ENCODE measurements at regions not wholly inside any gene's neighbourhood (a gene's known extent, or its start where the extent isn't known, plus 50 kb on each side); places are given as distances from the start of the nearest gene placed in this dataset.

GRCh38 chr1:48164571-48164970 is 57.9 kb upstream of the SLC5A9 start:
- Mint-ChIP-seq H3K9me3 (peaks cover 20% of the 10 kb centered on the region), H3K36me3 (no peaks in the 10 kb centered on the region), H3K4me3 (no peak overlapping the region), H3K27me3 (ENCODE audit: low read depth) (peaks cover 24% of the 10 kb centered on the region), H3K4me1 (no peaks in the 10 kb centered on the region), H3K27ac (no peak overlapping the region)
- DNase-seq (ENCODE audit: low spot score in 2 of 2, unreplicated experiment in 2 of 2) = no peak
- TF ChIP-seq CTCF (IDR thresholded peaks at IDR 0.05; ENCODE audit: unreplicated experiment) = no peak

GRCh38 chr1:48160486-48161132 is 61.9 kb upstream of the SLC5A9 start:
- no peaks in the 10 kb centered on the region for H3K36me3 Mint-ChIP-seq
- no peak overlapping the region for H3K4me3 Mint-ChIP-seq
- no peak overlapping the region for H3K27ac Mint-ChIP-seq
- DNase-seq (ENCODE audit: low spot score in 2 of 2, unreplicated experiment in 2 of 2) = no peak
- TF ChIP-seq CTCF (IDR thresholded peaks at IDR 0.05; ENCODE audit: unreplicated experiment) = no peak
- H3K9me3 Mint-ChIP-seq = peaks cover 8% of the 10 kb centered on the region
- no peaks in the 10 kb centered on the region for H3K4me1 Mint-ChIP-seq
- peaks cover 24% of the 10 kb centered on the region for H3K27me3 Mint-ChIP-seq (ENCODE audit: low read depth)

DNA sequence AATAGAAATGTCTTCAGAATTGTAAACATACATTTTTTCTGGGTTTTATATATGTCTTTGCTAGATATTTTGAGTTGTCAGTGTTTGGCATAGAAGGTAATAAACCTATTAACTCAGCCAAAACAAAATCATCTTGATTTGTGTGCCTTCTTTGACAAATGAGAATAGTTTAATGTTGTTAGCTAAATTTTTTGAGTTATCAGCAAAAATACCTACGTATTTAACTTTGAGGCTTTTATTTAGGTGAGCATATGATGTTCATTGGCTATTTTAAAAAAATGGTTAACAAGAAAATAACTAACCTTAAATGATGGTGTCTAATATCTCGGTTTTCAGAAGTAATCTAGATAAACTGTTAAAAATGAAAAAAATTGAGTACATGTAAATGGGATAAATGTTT is 83.2 kb upstream of the SLC5A9 start:
- Mint-ChIP-seq H3K4me1 (no peaks in the 10 kb centered on the region), H3K27ac (no peak overlapping the region), H3K4me3 (no peak overlapping the region), H3K36me3 (no peaks in the 10 kb centered on the region), H3K9me3 (peaks cover 29% of the 10 kb centered on the region), H3K27me3 (ENCODE audit: low read depth) (peaks cover 11% of the 10 kb centered on the region)
- TF ChIP-seq CTCF (IDR thresholded peaks at IDR 0.05; ENCODE audit: unreplicated experiment) = no peak
- no peak for DNase-seq (ENCODE audit: low spot score in 2 of 2, unreplicated experiment in 2 of 2)

DNA sequence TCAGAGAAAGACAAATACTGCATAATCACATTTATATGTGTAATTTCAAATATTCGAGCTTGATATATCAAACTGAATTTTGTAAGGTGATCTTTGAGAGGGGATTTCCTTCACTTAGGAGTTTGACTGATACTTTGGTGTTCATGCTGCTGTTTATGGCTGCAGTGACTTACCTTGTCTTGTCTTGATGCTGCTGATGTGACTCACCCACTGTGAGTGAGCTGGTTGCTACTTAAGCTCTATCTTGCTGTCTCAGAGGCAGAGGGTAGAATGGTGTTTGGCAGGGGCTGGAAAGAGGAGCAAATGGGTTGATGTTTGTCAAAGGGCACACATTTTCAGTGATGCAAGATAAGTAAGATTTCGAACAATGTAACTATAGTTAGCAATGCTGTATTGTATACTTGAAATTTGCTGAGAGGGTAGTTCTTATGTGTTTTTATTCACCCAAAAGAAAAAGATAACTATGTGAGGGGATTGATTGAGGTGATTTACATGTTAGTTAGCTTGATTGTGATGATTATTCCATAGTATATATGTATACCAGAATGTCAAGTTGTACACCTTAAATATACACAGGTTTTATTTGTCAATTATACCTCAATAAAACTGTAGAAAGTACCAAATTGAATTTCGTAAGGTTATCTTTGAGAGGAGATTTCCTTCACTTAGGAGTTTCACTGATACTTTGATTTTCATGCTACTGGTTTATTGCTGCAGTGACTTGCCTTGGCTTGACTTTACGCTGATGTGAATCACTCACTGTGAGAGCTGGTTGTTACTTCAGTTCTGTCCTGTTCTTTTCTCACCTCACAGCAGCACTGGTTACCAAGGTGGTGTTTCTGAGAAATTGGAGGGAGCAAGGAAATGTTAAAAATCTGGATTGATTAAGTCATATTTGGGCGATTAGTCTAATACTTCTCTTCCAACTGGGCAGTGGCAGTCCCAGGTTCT is 94.5 kb upstream of the SLC5A9 start:
- Mint-ChIP-seq H3K4me3 (no peak overlapping the region), H3K27me3 (ENCODE audit: low read depth) (peaks cover 37% of the 10 kb centered on the region), H3K4me1 (no peaks in the 10 kb centered on the region), H3K27ac (no peak overlapping the region), H3K36me3 (no peaks in the 10 kb centered on the region), H3K9me3 (peaks cover 10% of the 10 kb centered on the region)
- no peak for TF ChIP-seq CTCF (IDR thresholded peaks at IDR 0.05; ENCODE audit: unreplicated experiment)
- no peak for DNase-seq (ENCODE audit: low spot score in 2 of 2, unreplicated experiment in 2 of 2)

GRCh38 chr1:48123647-48124046 is 98.9 kb upstream of the SLC5A9 start:
- DNase-seq (ENCODE audit: low spot score in 2 of 2, unreplicated experiment in 2 of 2) = no peak
- TF ChIP-seq CTCF (IDR thresholded peaks at IDR 0.05; ENCODE audit: unreplicated experiment) = no peak
- peaks cover 40% of the 10 kb centered on the region for H3K27me3 Mint-ChIP-seq (ENCODE audit: low read depth)
- H3K4me1 Mint-ChIP-seq = no peaks in the 10 kb centered on the region
- H3K9me3 Mint-ChIP-seq = peaks cover 10% of the 10 kb centered on the region
- H3K4me3 Mint-ChIP-seq = no peak overlapping the region
- no peaks in the 10 kb centered on the region for H3K36me3 Mint-ChIP-seq
- no peak overlapping the region for H3K27ac Mint-ChIP-seq
